IMR-90 (cell line): ENCODE measurements at regions not wholly inside any gene's neighbourhood (a gene's known extent, or its start where the extent isn't known, plus 50 kb on each side); places are given as distances from the start of the nearest gene placed in this dataset.

Source experiments
- ATAC-seq: fragments of 200-7000 bp; cut with Tn5 transposase; 2 replicates; pipeline ENCODE4 v1.9.1; 2020; ENCODE audit warnings: low read depth, mild to moderate bottlenecking, moderate library complexity
- BruUV-seq: library from RNA; stranded (reverse); fragments of 400-500 nt; replicated peaks from 2 replicates; lab custom pipeline; 2021; lab: Mats Ljungman, UMichigan
- CTCF ChIA-PET: fragments of 300-600 bp; formaldehyde crosslinking; extraction: SDS; loops from one replicate; lab custom pipeline; 2021; ENCODE audit warnings: antibody characterized with exemption; lab: Yijun Ruan, JAX
- POLR2A ChIA-PET: fragments of 300-600 bp; sonication (Branson Sonifier 250); formaldehyde crosslinking; loops from one replicate; lab custom pipeline; 2022; ENCODE audit warnings: antibody characterized with exemption; ENCODE audit not compliant: unreplicated experiment; lab: Charles Lee
- DNase-seq: peaks from one replicate; pipeline ENCODE4 v3.0.0; 2013
- H2AFZ ChIP-seq: replicated peaks from 2 replicates; pipeline ENCODE3; 2013; ENCODE audit warnings: low read length, mild to moderate bottlenecking; ENCODE audit not compliant: poor library complexity
- H2AK5ac ChIP-seq: 2 replicates; pipeline ENCODE4 v1.6.1; 2013; ENCODE audit warnings: low read depth, low read length, inconsistent platforms
- H2AK9ac ChIP-seq: replicated peaks from 2 replicates; pipeline ENCODE3; 2013; ENCODE audit warnings: mild to moderate bottlenecking, low read depth, low read length, moderate library complexity; ENCODE audit not compliant: poor library complexity
- H2BK120ac ChIP-seq: 2 replicates; pipeline ENCODE4 v1.6.1; 2013; ENCODE audit warnings: low read depth, low read length, inconsistent platforms
- H2BK15ac ChIP-seq: 3 replicates; pipeline ENCODE4 v1.6.1; 2013; ENCODE audit warnings: low read depth, low read length, inconsistent platforms
- H2BK20ac ChIP-seq: 2 replicates; pipeline ENCODE4 v1.6.1; 2013; ENCODE audit warnings: low read depth, mild to moderate bottlenecking, inconsistent platforms, low read length, moderate library complexity
- H2BK5ac ChIP-seq: 2 replicates; pipeline ENCODE4 v1.6.1; 2013; ENCODE audit warnings: mild to moderate bottlenecking, low read depth, low read length, inconsistent platforms; ENCODE audit not compliant: poor library complexity, severe bottlenecking
- H3K14ac ChIP-seq: replicated peaks from 2 replicates; pipeline ENCODE4 v1.6.1; 2013; ENCODE audit warnings: low read depth, low read length, inconsistent platforms
- H3K18ac ChIP-seq: 2 replicates; pipeline ENCODE4 v1.6.1; 2013; ENCODE audit warnings: low read depth, low read length, control low read depth
- H3K23ac ChIP-seq: 2 replicates; pipeline ENCODE4 v1.6.1; 2013; ENCODE audit warnings: low read depth, low read length, inconsistent platforms
- H3K27ac ChIP-seq: 2 replicates; pipeline ENCODE4 v1.5.1; 2013; ENCODE audit warnings: mild to moderate bottlenecking, control low read depth, low read length; ENCODE audit not compliant: insufficient read depth
- H3K27me3 ChIP-seq: 2 replicates; pipeline ENCODE4 v1.6.1; 2013; ENCODE audit warnings: low read length; ENCODE audit not compliant: control insufficient read depth, insufficient read depth
- H3K36me3 ChIP-seq: 2 replicates; pipeline ENCODE4 v1.6.1; 2013; ENCODE audit warnings: low read length, mixed read lengths; ENCODE audit not compliant: control insufficient read depth, insufficient read depth
- H3K4ac ChIP-seq: 2 replicates; pipeline ENCODE4 v1.6.1; 2013; ENCODE audit warnings: low read depth, low read length, inconsistent platforms
- H3K4me1 ChIP-seq: 2 replicates; pipeline ENCODE4 v1.6.1; 2013; ENCODE audit warnings: low read length, mixed read lengths; ENCODE audit not compliant: control insufficient read depth, insufficient read depth
- H3K4me2 ChIP-seq: 2 replicates; pipeline ENCODE4 v1.6.1; 2013; ENCODE audit warnings: low read depth, mild to moderate bottlenecking, control low read depth, low read length, moderate library complexity
- H3K4me3 ChIP-seq: 2 replicates; pipeline ENCODE4 v1.5.1; 2013; ENCODE audit warnings: low read depth, mild to moderate bottlenecking, control low read depth, low read length, moderate library complexity; ENCODE audit not compliant: insufficient read depth
- H3K56ac ChIP-seq: 2 replicates; pipeline ENCODE4 v1.6.1; 2013; ENCODE audit warnings: low read length, inconsistent platforms; ENCODE audit not compliant: insufficient read depth; ENCODE audit errors: extremely low read depth
- H3K79me1 ChIP-seq, 2 experiments: 2 replicates each; pipeline ENCODE4 v1.6.1; 2013; ENCODE audit warnings: low read length in 2 of 2, inconsistent platforms in 1 of 2, low read depth in 1 of 2
- H3K9ac ChIP-seq: 2 replicates; pipeline ENCODE4 v1.6.1; 2013; ENCODE audit warnings: low read depth, low read length, control low read depth
- H3K9me1 ChIP-seq: 2 replicates; pipeline ENCODE4 v1.6.1; 2013; ENCODE audit warnings: low read length, inconsistent platforms; ENCODE audit not compliant: insufficient read depth
- H3K9me3 ChIP-seq: 2 replicates; pipeline ENCODE4 v1.6.1; 2013; ENCODE audit warnings: low read length; ENCODE audit not compliant: control insufficient read depth, insufficient read depth
- H4K20me1 ChIP-seq: 2 replicates; pipeline ENCODE4 v1.6.1; 2013; ENCODE audit warnings: low read length, inconsistent platforms; ENCODE audit not compliant: insufficient read depth
- H4K5ac ChIP-seq: 2 replicates; pipeline ENCODE4 v1.6.1; 2013; ENCODE audit warnings: mild to moderate bottlenecking, low read depth, low read length, control low read depth
- H4K8ac ChIP-seq, 2 experiments: 2 replicates each; pipeline ENCODE4 v1.6.1; 2013; ENCODE audit warnings: low read depth in 2 of 2, low read length in 2 of 2, control low read depth in 1 of 2, inconsistent platforms in 1 of 2
- H4K91ac ChIP-seq: 2 replicates; pipeline ENCODE4 v1.6.1; 2013; ENCODE audit warnings: low read depth, low read length, inconsistent platforms; ENCODE audit not compliant: insufficient read depth
- ELK1 ChIP-seq: fragments of 150-350 bp; IDR thresholded peaks from 2 replicates; pipeline ENCODE4 v1.6.1; 2016; ENCODE audit warnings: low read depth, mild to moderate bottlenecking, low read length, moderate library complexity, borderline replicate concordance
- FOS ChIP-seq: fragments of 150-350 bp; IDR thresholded peaks from 2 replicates; pipeline ENCODE4 v1.6.1; 2016; ENCODE audit warnings: low read depth, low read length
- MAFK ChIP-seq: IDR thresholded peaks from 2 replicates; pipeline ENCODE4 v1.6.1; 2012; ENCODE audit warnings: low read depth, low read length, improper control_type of control experiment
- RCOR1 ChIP-seq: IDR thresholded peaks from 2 replicates; pipeline ENCODE4 v1.6.1; 2012; ENCODE audit warnings: mild to moderate bottlenecking, low read length, improper control_type of control experiment; ENCODE audit not compliant: insufficient replicate concordance
- WGBS, 2 experiments: methylation state at CpG; one replicate each; pipeline versions ENCODE4 v1.1.5 to v1.1.7; 2013; ENCODE audit warnings: missing lambda C conversion rate in 2 of 2; ENCODE audit not compliant: insufficient read length in 1 of 2; ENCODE audit errors: extremely low coverage in 2 of 2; 5-methylcytosine and 5-hydroxymethylcytosine counted together
- dilution Hi-C: fragments of 300-500 bp; cut with HindIII; formaldehyde crosslinking; loops from one replicate; pipeline ENCODE4 v1.14.3; 2018; ENCODE audit warnings: low sequenced_read_pairs; ENCODE audit not compliant: unreplicated experiment
- in situ Hi-C: fragments of 300-500 bp; cut with MboI; formaldehyde crosslinking; loops from 3 replicates; pipeline ENCODE4 v1.14.3; 2019; ENCODE audit warnings: low sequenced_read_pairs, inconsistent platforms, mixed read lengths
- intact Hi-C: fragments of 100-400 bp; cut with micrococcal nuclease; formaldehyde crosslinking; loops from 2 replicates; pipeline ENCODE4 v1.10.0; 2022

GRCh38 chr12:104840262-104840661 lies 117.8 kb downstream of the SLC41A2 start:
- no peak overlapping the region for H3K18ac ChIP-seq
- no peaks in the 10 kb centered on the region for H3K79me1 ChIP-seq
- H3K9me3 ChIP-seq = no peaks in the 10 kb centered on the region
- H4K20me1 ChIP-seq = no peaks in the 10 kb centered on the region
- no peak overlapping the region for H2BK120ac ChIP-seq
- no peak overlapping the region for H2AK9ac ChIP-seq
- no peaks in the 10 kb centered on the region for H3K9me1 ChIP-seq
- H4K5ac ChIP-seq = no peak overlapping the region
- H2AK5ac ChIP-seq = no peak overlapping the region
- ChIA-PET CTCF (no interaction called here), POLR2A (no interaction called here)
- H3K4me3 ChIP-seq = no peak overlapping the region
- no peak overlapping the region for H3K9ac ChIP-seq
- no peaks in the 10 kb centered on the region for H3K27me3 ChIP-seq
- no peak overlapping the region for H2AFZ ChIP-seq
- intact Hi-C loops = no loop called here
- no peak overlapping the region for H3K4me2 ChIP-seq
- H2BK20ac ChIP-seq = no peak overlapping the region
- BruUV-seq = no TSS peak
- no peaks in the 10 kb centered on the region for H3K4me1 ChIP-seq
- no peak overlapping the region for H2BK5ac ChIP-seq
- H2BK15ac ChIP-seq = no peak overlapping the region
- H3K36me3 ChIP-seq = no peaks in the 10 kb centered on the region
- H4K8ac ChIP-seq = no peak overlapping the region
- ATAC-seq (no peak), DNase-seq (no peak)
- no peak overlapping the region for H3K23ac ChIP-seq
- in situ Hi-C loops = no loop called here
- H3K4ac ChIP-seq = no peak overlapping the region
- dilution Hi-C loops = no loop called here
- H4K91ac ChIP-seq = no peak overlapping the region
- WGBS, 2 experiments = no CpG with 5 or more reads among the region's 1 CpG
- no peak overlapping the region for H3K56ac ChIP-seq
- H3K14ac ChIP-seq = no peak overlapping the region
- TF ChIP-seq FOS (no peak), RCOR1 (no peak), ELK1 (no peak), MAFK (peak; percentile 47; the same call in 1 of the 2 replicates)
- no peak overlapping the region for H3K27ac ChIP-seq
